PC-3 (cell line): ENCODE measurements at regions not wholly inside any gene's neighbourhood (a gene's known extent, or its start where the extent isn't known, plus 50 kb on each side); places are given as distances from the start of the nearest gene placed in this dataset.

ENCODE experiments used
- EZH2 ChIP-seq: fragments of 300-600 bp; sonication (generic); IDR thresholded peaks from one replicate; pipeline ENCODE4 v1.6.1; 2017; ENCODE audit warnings: antibody characterized with exemption, mild to moderate bottlenecking, low read length; ENCODE audit not compliant: unreplicated experiment
- TF ChIP-seq, protein P1 (sequence below): fragments of 300-600 bp; sonication (generic); conservative IDR thresholded peaks from 2 replicates; pipeline ENCODE4 v1.5.1; 2017; ENCODE audit warnings: antibody characterized with exemption, low read depth, mild to moderate bottlenecking, low read length

DNA sequence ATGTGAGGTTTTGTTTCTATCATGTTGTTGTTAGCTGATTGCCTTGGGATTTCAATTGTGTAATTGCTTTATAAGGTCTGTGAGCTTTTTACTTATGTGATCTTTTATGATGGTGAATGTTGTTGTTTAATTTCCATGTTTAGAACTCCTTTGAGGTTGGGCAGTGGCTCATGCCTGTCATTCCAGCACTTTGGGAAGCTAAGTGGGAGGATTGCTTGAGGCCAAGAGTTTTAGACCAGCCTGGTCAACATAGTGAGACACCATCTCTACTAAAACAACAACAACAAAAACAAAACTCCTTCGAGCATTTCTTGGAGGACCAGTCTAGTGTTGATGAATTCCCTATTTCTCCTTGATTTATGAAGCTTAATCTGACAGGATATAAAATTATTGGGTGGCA lies 102.1 kb upstream of the PMCH start:
- no peak for TF ChIP-seq EZH2
- TF ChIP-seq, protein P1, sequence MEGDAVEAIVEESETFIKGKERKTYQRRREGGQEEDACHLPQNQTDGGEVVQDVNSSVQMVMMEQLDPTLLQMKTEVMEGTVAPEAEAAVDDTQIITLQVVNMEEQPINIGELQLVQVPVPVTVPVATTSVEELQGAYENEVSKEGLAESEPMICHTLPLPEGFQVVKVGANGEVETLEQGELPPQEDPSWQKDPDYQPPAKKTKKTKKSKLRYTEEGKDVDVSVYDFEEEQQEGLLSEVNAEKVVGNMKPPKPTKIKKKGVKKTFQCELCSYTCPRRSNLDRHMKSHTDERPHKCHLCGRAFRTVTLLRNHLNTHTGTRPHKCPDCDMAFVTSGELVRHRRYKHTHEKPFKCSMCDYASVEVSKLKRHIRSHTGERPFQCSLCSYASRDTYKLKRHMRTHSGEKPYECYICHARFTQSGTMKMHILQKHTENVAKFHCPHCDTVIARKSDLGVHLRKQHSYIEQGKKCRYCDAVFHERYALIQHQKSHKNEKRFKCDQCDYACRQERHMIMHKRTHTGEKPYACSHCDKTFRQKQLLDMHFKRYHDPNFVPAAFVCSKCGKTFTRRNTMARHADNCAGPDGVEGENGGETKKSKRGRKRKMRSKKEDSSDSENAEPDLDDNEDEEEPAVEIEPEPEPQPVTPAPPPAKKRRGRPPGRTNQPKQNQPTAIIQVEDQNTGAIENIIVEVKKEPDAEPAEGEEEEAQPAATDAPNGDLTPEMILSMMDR = no peak
